Ovary (tissue), 7 donors: ENCODE measurements at regions not wholly inside any gene's neighbourhood (a gene's known extent, or its start where the extent isn't known, plus 50 kb on each side); places are given as distances from the start of the nearest gene placed in this dataset.
"Not testable (repeated sequence)": the region's sequence is repeated elsewhere in the genome, so short reads cannot be mapped to it uniquely, and the experiment has no call there.

Experiments
- DNase-seq, 5 donors: peaks; one replicate each; pipeline ENCODE4 v3.0.0-alpha.2; 2019 to 2020
- H3K27ac ChIP-seq, 2 donors: fragments of 200-600 bp; one replicate each; pipeline versions ENCODE4 v1.5.1 to v1.8.0; 2019 to 2022
- H3K27me3 ChIP-seq: fragments of 200-600 bp; one replicate; pipeline ENCODE4 v1.8.0; 2022
- H3K36me3 ChIP-seq: fragments of 200-600 bp; sonication (generic); one replicate; pipeline ENCODE4 v1.5.1; 2019
- H3K4me1 ChIP-seq: one replicate; pipeline ENCODE4 v1.8.1; 2013; ENCODE audit warnings: mild to moderate bottlenecking, moderate library complexity; ENCODE audit not compliant: insufficient read depth
- H3K4me3 ChIP-seq: fragments of 200-600 bp; sonication (generic); one replicate; pipeline ENCODE4 v1.5.1; 2017
- H3K9me3 ChIP-seq, 2 donors: fragments of 200-600 bp in 1 of 2; sonication (generic) in 1 of 2; one replicate each; pipeline versions ENCODE4 v1.5.1 to v1.8.1; 2013 to 2019; ENCODE audit warnings: mild to moderate bottlenecking in 1 of 2, moderate library complexity in 1 of 2
- EP300 ChIP-seq: sonication (generic); formaldehyde crosslinking; IDR thresholded peaks from one replicate; pipeline ENCODE4 v1.6.1; 2017; ENCODE audit warnings: antibody characterized with exemption
- POLR2A ChIP-seq: fragments of 450-650 bp; IDR thresholded peaks from one replicate; pipeline ENCODE4 v1.6.1; 2017; ENCODE audit warnings: antibody characterized with exemption, mild to moderate bottlenecking, moderate library complexity
- WGBS, 3 donors: extraction: QIAGEN DNeasy Blood & Tissue Kit in 1 of 3; methylation state at CpG; one replicate each; pipeline versions ENCODE4 v1.1.5 to v1.1.7; 2013 to 2017; 5-methylcytosine and 5-hydroxymethylcytosine counted together
- intact Hi-C, 4 donors: fragments of 100-400 bp; cut with DNase I; formaldehyde crosslinking; loops; one replicate each; pipeline versions ENCODE4 v1.11.0 to v1.15.1; 2022 to 2023
- TF ChIP-seq, protein P1 (sequence below), 3 donors: fragments of 450-650 bp in 2 of 3; fragments of 200-600 bp in 1 of 3; IDR thresholded peaks; one replicate each; pipeline versions ENCODE4 v1.5.1 to v1.8.0; 2016 to 2022; ENCODE audit warnings: antibody characterized with exemption in 3 of 3, mild to moderate bottlenecking in 1 of 3
- donor health status: DM: no; HTN: no; CAD: no; lungs with moderate emphysema.
- donor health status: DM: no; HTN: no; CAD: no.
- donor health status: Bipolar disorder and iron deficiency.
- donor health status: DM: no; HTN: no; CAD: no.
- donor health status: DM: yes; HTN: yes; CAD: no.

- TF ChIP-seq, protein P1, sequence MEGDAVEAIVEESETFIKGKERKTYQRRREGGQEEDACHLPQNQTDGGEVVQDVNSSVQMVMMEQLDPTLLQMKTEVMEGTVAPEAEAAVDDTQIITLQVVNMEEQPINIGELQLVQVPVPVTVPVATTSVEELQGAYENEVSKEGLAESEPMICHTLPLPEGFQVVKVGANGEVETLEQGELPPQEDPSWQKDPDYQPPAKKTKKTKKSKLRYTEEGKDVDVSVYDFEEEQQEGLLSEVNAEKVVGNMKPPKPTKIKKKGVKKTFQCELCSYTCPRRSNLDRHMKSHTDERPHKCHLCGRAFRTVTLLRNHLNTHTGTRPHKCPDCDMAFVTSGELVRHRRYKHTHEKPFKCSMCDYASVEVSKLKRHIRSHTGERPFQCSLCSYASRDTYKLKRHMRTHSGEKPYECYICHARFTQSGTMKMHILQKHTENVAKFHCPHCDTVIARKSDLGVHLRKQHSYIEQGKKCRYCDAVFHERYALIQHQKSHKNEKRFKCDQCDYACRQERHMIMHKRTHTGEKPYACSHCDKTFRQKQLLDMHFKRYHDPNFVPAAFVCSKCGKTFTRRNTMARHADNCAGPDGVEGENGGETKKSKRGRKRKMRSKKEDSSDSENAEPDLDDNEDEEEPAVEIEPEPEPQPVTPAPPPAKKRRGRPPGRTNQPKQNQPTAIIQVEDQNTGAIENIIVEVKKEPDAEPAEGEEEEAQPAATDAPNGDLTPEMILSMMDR (IDR thresholded peaks at IDR 0.05), result no peak
- no peak for TF ChIP-seq POLR2A
- no peak for TF ChIP-seq EP300
- Histone ChIP-seq H3K36me3 (no peaks in the 10 kb centered on the region), H3K4me1 (no peaks in the 10 kb centered on the region), H3K9me3 (no peaks in the 10 kb centered on the region), H3K4me3 (no peak overlapping the region), H3K27me3 (no peaks in the 10 kb centered on the region), H3K27ac (no peak overlapping the region)
- DNase-seq, result no peak
- intact Hi-C loops, result no loop called here
- WGBS, 3 donors, result 69 to 81% (median 81%) methylated on average over 1 of the region's 1 CpG
These were observed 637.1 kb downstream of the CCSER2 start for GRCh38 chr10:84965468-84965867.

- WGBS, 3 donors, result 62 to 71% (median 62%) methylated on average over 6 of the region's 6 CpGs
- Histone ChIP-seq H3K27ac (no peak overlapping the region), H3K4me3 (no peak overlapping the region), H3K27me3 (no peaks in the 10 kb centered on the region), H3K4me1 (no peaks in the 10 kb centered on the region), H3K36me3 (no peaks in the 10 kb centered on the region), H3K9me3 (no peaks in the 10 kb centered on the region)
- TF ChIP-seq POLR2A (no peak), EP300 (no peak)
- TF ChIP-seq, protein P1 (IDR thresholded peaks at IDR 0.05), result no peak
- intact Hi-C loops, result no loop called here
- no peak for DNase-seq
These were observed 638.5 kb downstream of the CCSER2 start for GRCh38 chr10:84966708-84967441.

DNA sequence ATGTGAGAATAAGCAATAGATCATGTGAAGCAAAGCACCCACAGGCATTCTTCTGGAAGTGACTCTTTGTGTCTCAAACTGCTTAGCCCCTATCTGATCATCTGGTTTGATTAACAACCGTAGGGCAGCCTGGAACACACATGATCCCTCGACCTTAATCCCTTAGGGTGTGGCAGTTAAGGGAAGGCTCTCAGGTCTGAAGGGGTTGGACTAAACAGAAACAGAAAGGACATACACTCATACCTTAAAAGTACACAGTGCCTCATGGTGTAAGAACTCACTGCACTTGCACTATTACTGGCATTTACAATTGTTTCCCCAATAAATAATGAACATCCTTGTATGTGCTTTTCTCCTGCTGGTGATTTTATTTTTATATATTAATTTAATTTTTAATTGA, 640.9 kb downstream of the CCSER2 start:
- 29 to 44% (median 39%) methylated on average over 2 of the region's 2 CpGs for WGBS, 3 donors
- H3K4me3 ChIP-seq, H3K27me3 ChIP-seq, H3K27ac ChIP-seq, H3K4me1 ChIP-seq, intact Hi-C loops, H3K36me3 ChIP-seq, DNase-seq, H3K9me3 ChIP-seq: not testable (repeated sequence)

DNA sequence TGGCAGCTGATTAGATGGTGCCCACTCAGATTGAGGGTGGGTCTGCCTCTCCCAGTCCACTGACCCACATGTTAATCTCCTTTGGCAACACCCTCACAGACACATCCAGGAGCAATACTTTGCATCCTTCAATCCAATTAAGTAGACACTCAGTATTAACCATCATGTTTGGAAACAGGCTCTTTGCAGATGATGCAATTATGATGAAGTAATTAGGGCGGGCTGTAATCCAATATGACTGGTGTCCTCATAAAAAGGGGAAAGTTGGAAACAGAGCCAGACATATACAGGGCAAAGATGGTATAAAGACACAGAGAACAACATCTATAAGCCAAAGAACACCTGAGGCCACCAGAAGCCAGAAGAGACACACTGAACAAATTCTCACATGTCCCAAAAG, 658.6 kb downstream of the CCSER2 start:
- no peak overlapping the region for H3K27ac ChIP-seq
- H3K27me3 ChIP-seq, result no peaks in the 10 kb centered on the region
- H3K36me3 ChIP-seq, result no peaks in the 10 kb centered on the region
- DNase-seq, result no peak
- intact Hi-C loops, result no loop called here
- WGBS, 3 donors, result 75 to 96% (median 83%) methylated on average over 1 of the region's 1 CpG
- H3K9me3 ChIP-seq, result no peaks in the 10 kb centered on the region
- no peak overlapping the region for H3K4me3 ChIP-seq
- H3K4me1 ChIP-seq, result no peaks in the 10 kb centered on the region
- no peak for TF ChIP-seq EP300
- no peak for TF ChIP-seq POLR2A
- TF ChIP-seq, protein P1 (IDR thresholded peaks at IDR 0.05), result no peak

DNA sequence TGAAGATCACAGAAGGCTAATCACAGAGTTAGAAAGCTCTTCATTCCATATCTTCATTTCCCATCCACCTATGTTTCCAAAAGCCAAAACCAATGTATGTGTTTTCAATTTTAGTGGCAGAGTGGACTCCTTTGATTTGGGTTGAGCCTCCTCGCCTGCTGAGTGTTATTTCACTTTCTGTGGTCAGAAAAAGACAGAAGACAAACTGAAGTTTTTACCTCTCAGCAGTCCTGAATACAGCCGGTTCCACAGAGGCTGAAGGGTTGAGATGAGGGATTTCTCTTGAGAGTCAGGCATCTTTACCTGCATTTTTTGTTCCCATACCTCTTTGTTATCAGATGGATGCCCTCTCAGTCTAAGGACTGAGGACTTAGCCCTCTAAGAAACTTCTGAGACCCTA, 659.6 kb downstream of the CCSER2 start:
- Histone ChIP-seq H3K27ac (no peak overlapping the region), H3K9me3 (no peaks in the 10 kb centered on the region), H3K4me3 (no peak overlapping the region), H3K36me3 (no peaks in the 10 kb centered on the region), H3K4me1 (no peaks in the 10 kb centered on the region), H3K27me3 (no peaks in the 10 kb centered on the region)
- intact Hi-C loops, result no loop called here
- WGBS, 3 donors, result 60 to 67% (median 63%) methylated on average over 2 of the region's 2 CpGs
- DNase-seq, result no peak
- no peak for TF ChIP-seq POLR2A
- TF ChIP-seq, protein P1 (IDR thresholded peaks at IDR 0.05), result no peak
- TF ChIP-seq EP300, result no peak
